ENCODE measurements at regions not wholly inside any gene's neighbourhood (a gene's known extent, or its start where the extent isn't known, plus 50 kb on each side); places are given as distances from the start of the nearest gene placed in this dataset.

DNA sequence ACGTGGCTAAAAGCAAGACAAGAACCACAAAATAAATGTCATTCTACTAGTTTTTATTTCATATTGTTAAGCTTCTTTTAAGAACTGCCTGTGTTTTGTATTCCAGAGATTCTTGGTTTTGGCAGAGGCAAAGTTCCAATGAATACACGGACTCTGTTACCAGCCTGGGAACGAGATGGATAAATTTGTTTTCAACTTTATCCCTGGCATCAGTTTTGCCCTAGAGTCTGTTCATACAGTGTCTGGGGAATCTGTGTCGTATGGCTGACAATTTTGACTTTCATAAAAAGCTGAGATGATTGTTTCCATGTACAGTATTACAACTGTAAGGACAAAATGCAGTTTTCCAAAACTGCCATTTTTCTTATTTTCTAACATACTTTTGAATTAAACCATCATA lies 327.6 kb downstream of the TBC1D4 start:
- TF ChIP-seq, protein P1, sequence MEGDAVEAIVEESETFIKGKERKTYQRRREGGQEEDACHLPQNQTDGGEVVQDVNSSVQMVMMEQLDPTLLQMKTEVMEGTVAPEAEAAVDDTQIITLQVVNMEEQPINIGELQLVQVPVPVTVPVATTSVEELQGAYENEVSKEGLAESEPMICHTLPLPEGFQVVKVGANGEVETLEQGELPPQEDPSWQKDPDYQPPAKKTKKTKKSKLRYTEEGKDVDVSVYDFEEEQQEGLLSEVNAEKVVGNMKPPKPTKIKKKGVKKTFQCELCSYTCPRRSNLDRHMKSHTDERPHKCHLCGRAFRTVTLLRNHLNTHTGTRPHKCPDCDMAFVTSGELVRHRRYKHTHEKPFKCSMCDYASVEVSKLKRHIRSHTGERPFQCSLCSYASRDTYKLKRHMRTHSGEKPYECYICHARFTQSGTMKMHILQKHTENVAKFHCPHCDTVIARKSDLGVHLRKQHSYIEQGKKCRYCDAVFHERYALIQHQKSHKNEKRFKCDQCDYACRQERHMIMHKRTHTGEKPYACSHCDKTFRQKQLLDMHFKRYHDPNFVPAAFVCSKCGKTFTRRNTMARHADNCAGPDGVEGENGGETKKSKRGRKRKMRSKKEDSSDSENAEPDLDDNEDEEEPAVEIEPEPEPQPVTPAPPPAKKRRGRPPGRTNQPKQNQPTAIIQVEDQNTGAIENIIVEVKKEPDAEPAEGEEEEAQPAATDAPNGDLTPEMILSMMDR (conservative IDR thresholded peaks at IDR 0.05; ENCODE audit: low read depth, low read length) = no peak
- TF ChIP-seq EZH2 (IDR thresholded peaks at IDR 0.05; ENCODE audit: borderline replicate concordance, low read depth, low read length, poor library complexity, severe bottlenecking) = no peak
